SK-N-SH (cell line): ENCODE measurements at regions not wholly inside any gene's neighbourhood (a gene's known extent, or its start where the extent isn't known, plus 50 kb on each side); places are given as distances from the start of the nearest gene placed in this dataset.

Source experiments
- CTCF ChIA-PET: fragments of 300-600, 350-600 bp; formaldehyde crosslinking; extraction: SDS; loops from one replicate; lab custom pipeline; 2021; lab: Yijun Ruan, JAX
- POLR2A ChIA-PET: fragments of 350-600 bp; sonication (Branson Sonifier 250); formaldehyde crosslinking; extraction: SDS; loops from one replicate; lab custom pipeline; 2020; ENCODE audit warnings: antibody characterized with exemption, inconsistent platforms; lab: Yijun Ruan, JAX
- DNase-seq: peaks from one replicate; pipeline ENCODE4 v3.0.0; 2012
- H2AFZ ChIP-seq: fragments of 200-600 bp; sonication (generic); 2 replicates; pipeline ENCODE4 v1.8.1; 2016; ENCODE audit warnings: antibody characterized with exemption, mild to moderate bottlenecking, low read depth
- H3F3A ChIP-seq: fragments of 200-600 bp; sonication (generic); replicated peaks from 2 replicates; pipeline ENCODE3; 2016; ENCODE audit warnings: antibody characterized with exemption, mild to moderate bottlenecking; ENCODE audit not compliant: insufficient read depth
- H3K27ac ChIP-seq, 2 experiments: fragments of 200-500 bp in 1 of 2; fragments of 200-600 bp in 1 of 2; sonication (Bioruptor generic) in 1 of 2; sonication (generic), shearing (Covaris generic) in 1 of 2; 2 replicates each; pipeline versions ENCODE4 v1.5.1 to v1.6.1; 2014 to 2016; ENCODE audit warnings: low read depth in 2 of 2, inconsistent platforms in 1 of 2, low read length in 1 of 2, mild to moderate bottlenecking in 1 of 2, mixed read lengths in 1 of 2
- H3K27me3 ChIP-seq: fragments of 200-600 bp; sonication (generic), shearing (Covaris generic); 2 replicates; pipeline ENCODE4 v1.6.1; 2016; ENCODE audit warnings: mixed run types; ENCODE audit not compliant: insufficient read depth
- H3K36me3 ChIP-seq, 2 experiments: fragments of 200-500 bp in 1 of 2; fragments of 200-600 bp in 1 of 2; sonication (Bioruptor generic) in 1 of 2; sonication (generic) in 1 of 2; replicated peaks in 1 of 2; 2 replicates each; pipeline versions ENCODE3 to v1.5.1; 2014 to 2016; ENCODE audit warnings: low read length in 1 of 2, mild to moderate bottlenecking in 1 of 2; ENCODE audit not compliant: insufficient read depth in 2 of 2, control insufficient read depth in 1 of 2
- H3K4me1 ChIP-seq, 2 experiments: fragments of 200-500 bp in 1 of 2; fragments of 200-600 bp in 1 of 2; sonication (Bioruptor generic) in 1 of 2; sonication (generic), shearing (Covaris generic) in 1 of 2; 2 replicates each; pipeline versions ENCODE4 v1.5.1 to v1.6.1; 2014 to 2016; ENCODE audit warnings: low read depth in 1 of 2, low read length in 1 of 2, mixed run types in 1 of 2; ENCODE audit not compliant: insufficient read depth in 2 of 2, control insufficient read depth in 1 of 2
- H3K4me2 ChIP-seq: fragments of 200-600 bp; sonication (generic), shearing (Covaris generic); 2 replicates; pipeline ENCODE4 v1.6.1; 2017; ENCODE audit warnings: mixed run types
- H3K4me3 ChIP-seq, 2 experiments: fragments of 200-500 bp in 1 of 2; fragments of 200-600 bp in 1 of 2; sonication (Bioruptor generic) in 1 of 2; sonication (generic), shearing (Covaris generic) in 1 of 2; 2 replicates each; pipeline versions ENCODE4 v1.5.1 to v1.8.1; 2014 to 2016; ENCODE audit warnings: low read depth in 2 of 2, inconsistent platforms in 1 of 2, low read length in 1 of 2, mild to moderate bottlenecking in 1 of 2, mixed read lengths in 1 of 2, moderate library complexity in 1 of 2
- H3K79me2 ChIP-seq: fragments of 200-600 bp; sonication (generic); 2 replicates; pipeline ENCODE4 v1.8.1; 2017; ENCODE audit warnings: mild to moderate bottlenecking; ENCODE audit not compliant: insufficient read depth
- H3K9ac ChIP-seq: fragments of 200-600 bp; sonication (generic); 2 replicates; pipeline ENCODE4 v1.6.1; 2017; ENCODE audit warnings: mixed run types
- H3K9me2 ChIP-seq: fragments of 200-600 bp; sonication (generic); 2 replicates; pipeline ENCODE4 v1.6.1; 2017; ENCODE audit warnings: mixed run types
- H3K9me3 ChIP-seq: fragments of 200-600 bp; sonication (generic); 2 replicates; pipeline ENCODE4 v1.6.1; 2017; ENCODE audit warnings: mixed run types, mild to moderate bottlenecking, moderate library complexity
- H4K20me1 ChIP-seq: fragments of 200-600 bp; sonication (generic); 2 replicates; pipeline ENCODE4 v1.6.1; 2017; ENCODE audit warnings: mild to moderate bottlenecking, mixed run types; ENCODE audit not compliant: insufficient read depth
- CHD2 ChIP-seq: fragments of 150-350 bp; IDR thresholded peaks from 2 replicates; pipeline ENCODE4 v1.6.1; 2018; ENCODE audit warnings: low read length; ENCODE audit not compliant: partially characterized antibody
- EP300 ChIP-seq, 2 experiments: IDR thresholded peaks; 2 replicates each; pipeline versions ENCODE4 v1.4.0 to v1.6.1; 2012; ENCODE audit warnings: borderline replicate concordance in 1 of 2, low read depth in 1 of 2, low read length in 1 of 2
- EZH2phosphoT487 ChIP-seq: fragments of 200-600 bp; sonication (generic); IDR thresholded peaks from 2 replicates; pipeline ENCODE4 v1.6.1; 2017; ENCODE audit warnings: low read depth, mixed run types, mild to moderate bottlenecking, antibody characterized with exemption, moderate library complexity, borderline replicate concordance
- GABPA ChIP-seq: IDR thresholded peaks from 2 replicates; pipeline ENCODE4 v1.4.0; 2012; ENCODE audit warnings: low read depth, mild to moderate bottlenecking
- JUND ChIP-seq: IDR thresholded peaks from 2 replicates; pipeline ENCODE4 v1.4.0; 2012
- MEF2A ChIP-seq: IDR thresholded peaks from 2 replicates; pipeline ENCODE4 v1.4.0; 2012; ENCODE audit warnings: low read depth, borderline replicate concordance
- NFIC ChIP-seq: IDR thresholded peaks from 2 replicates; pipeline ENCODE4 v1.4.0; 2012; ENCODE audit warnings: borderline replicate concordance
- RCOR1 ChIP-seq: fragments of 150-350 bp; IDR thresholded peaks from 2 replicates; pipeline ENCODE4 v1.6.1; 2017; ENCODE audit warnings: antibody characterized with exemption, low read length
- RFX5 ChIP-seq: IDR thresholded peaks from 2 replicates; pipeline ENCODE4 v1.6.1; 2012; ENCODE audit warnings: mild to moderate bottlenecking, improper control_type of control experiment, low read length
- RXRA ChIP-seq: IDR thresholded peaks from 2 replicates; pipeline ENCODE4 v1.4.0; 2012; ENCODE audit warnings: low read depth, mild to moderate bottlenecking, borderline replicate concordance
- SIN3A ChIP-seq: IDR thresholded peaks from 2 replicates; pipeline ENCODE4 v1.6.1; 2012; ENCODE audit warnings: low read depth, mild to moderate bottlenecking, low read length, moderate library complexity, borderline replicate concordance
- SMC3 ChIP-seq: IDR thresholded peaks from 2 replicates; pipeline ENCODE4 v1.6.1; 2012; ENCODE audit warnings: low read depth, low read length, improper control_type of control experiment
- TCF12 ChIP-seq: IDR thresholded peaks from 2 replicates; pipeline ENCODE4 v1.4.0; 2012
- YY1 ChIP-seq: IDR thresholded peaks from 2 replicates; pipeline ENCODE4 v1.4.0; 2012; ENCODE audit warnings: low read depth, mild to moderate bottlenecking
- WGBS: methylation state at CpG from one replicate; pipeline ENCODE4 v1.1.6; 2017; ENCODE audit warnings: low lambda C conversion rate; 5-methylcytosine and 5-hydroxymethylcytosine counted together
- TF ChIP-seq, protein P1 (sequence below): IDR thresholded peaks from 2 replicates; pipeline ENCODE4 v1.4.0; 2012; ENCODE audit warnings: low read depth, borderline replicate concordance
- TF ChIP-seq, protein P2 (sequence below): IDR thresholded peaks from 2 replicates; pipeline ENCODE4; 2012
- TF ChIP-seq, protein P3 (sequence below): IDR thresholded peaks from 2 replicates; pipeline ENCODE4 v1.4.0; 2012; ENCODE audit warnings: low read depth

GRCh38 chr6:167655174-167655821 is 171.4 kb upstream of the AFDN start:
- TF ChIP-seq, protein P1, sequence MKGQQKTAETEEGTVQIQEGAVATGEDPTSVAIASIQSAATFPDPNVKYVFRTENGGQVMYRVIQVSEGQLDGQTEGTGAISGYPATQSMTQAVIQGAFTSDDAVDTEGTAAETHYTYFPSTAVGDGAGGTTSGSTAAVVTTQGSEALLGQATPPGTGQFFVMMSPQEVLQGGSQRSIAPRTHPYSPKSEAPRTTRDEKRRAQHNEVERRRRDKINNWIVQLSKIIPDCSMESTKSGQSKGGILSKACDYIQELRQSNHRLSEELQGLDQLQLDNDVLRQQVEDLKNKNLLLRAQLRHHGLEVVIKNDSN = no peak
- no peak for TF ChIP-seq RXRA
- TF ChIP-seq, all 33 proteins: peak for 0
- H3K36me3 ChIP-seq = no peaks in the 10 kb centered on the region
- DNase-seq = no peak
- 10% methylated on average over 4 of the region's 4 CpGs for WGBS
- H3K9me3 ChIP-seq = no peaks in the 10 kb centered on the region
- POLR2A ChIA-PET = no interaction called here
- H3K27ac ChIP-seq = no peak overlapping the region
- no peaks in the 10 kb centered on the region for H3K27me3 ChIP-seq
- H3K4me1 ChIP-seq = no peaks in the 10 kb centered on the region
- H3K4me2 ChIP-seq = no peak overlapping the region
- H4K20me1 ChIP-seq = no peaks in the 10 kb centered on the region
- H3F3A ChIP-seq = no peaks in the 10 kb centered on the region
- H3K9ac ChIP-seq = no peak overlapping the region
- H3K9me2 ChIP-seq = no peaks in the 10 kb centered on the region
- no peaks in the 10 kb centered on the region for H3K79me2 ChIP-seq
- no peak overlapping the region for H2AFZ ChIP-seq
- CTCF ChIA-PET = no interaction called here
- no peak overlapping the region for H3K4me3 ChIP-seq

DNA sequence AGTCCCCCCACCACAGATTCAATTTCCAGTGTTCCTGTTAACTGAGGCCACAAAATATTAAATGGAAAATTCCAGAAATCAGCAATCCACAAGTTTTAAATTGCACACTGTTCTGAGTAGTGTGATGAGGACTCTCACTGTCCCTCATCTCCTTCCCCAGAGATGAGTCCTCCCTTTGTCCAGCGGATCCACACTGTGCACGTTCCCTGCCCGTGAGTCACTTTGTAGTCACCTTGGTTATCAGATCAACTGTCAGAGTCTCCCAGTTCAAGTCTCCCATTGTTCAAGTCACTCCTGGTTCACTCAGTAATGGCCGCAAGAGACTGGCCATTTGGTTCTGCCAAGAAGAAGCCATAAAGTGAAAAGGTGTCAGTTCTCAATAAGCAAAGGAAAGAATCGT is 168.6 kb upstream of the AFDN start:
- ChIA-PET POLR2A (no interaction called here), CTCF (interaction anchor here (0.6 kb wide), 1 partner anchor 75 kb away, joined by 3 read pairs; no protein-coding TSS in a partner anchor)
- Histone ChIP-seq H2AFZ (no peak overlapping the region), H3K27ac (no peak overlapping the region), H4K20me1 (no peaks in the 10 kb centered on the region), H3K79me2 (no peaks in the 10 kb centered on the region), H3K9me2 (no peaks in the 10 kb centered on the region), H3K4me1 (no peaks in the 10 kb centered on the region), H3K9me3 (no peaks in the 10 kb centered on the region), H3K9ac (no peak overlapping the region), H3K27me3 (no peaks in the 10 kb centered on the region), H3K4me2 (no peak overlapping the region), H3K36me3 (no peaks in the 10 kb centered on the region), H3K4me3 (no peak overlapping the region), H3F3A (no peaks in the 10 kb centered on the region)
- WGBS = 38% methylated on average over 5 of the region's 5 CpGs
- DNase-seq = no peak
- no peak for TF ChIP-seq GABPA
- TF ChIP-seq EZH2phosphoT487 = no peak
- no peak for TF ChIP-seq MEF2A
- TF ChIP-seq EP300 (IDR thresholded peaks at IDR 0.05; ENCODE audit: borderline replicate concordance in 1 of 2, low read depth in 1 of 2, low read length in 1 of 2) = no peak
- no peak for TF ChIP-seq SIN3A
- no peak for TF ChIP-seq YY1
- no peak for TF ChIP-seq RCOR1
- TF ChIP-seq RFX5 = no peak
- TF ChIP-seq, protein P2, sequence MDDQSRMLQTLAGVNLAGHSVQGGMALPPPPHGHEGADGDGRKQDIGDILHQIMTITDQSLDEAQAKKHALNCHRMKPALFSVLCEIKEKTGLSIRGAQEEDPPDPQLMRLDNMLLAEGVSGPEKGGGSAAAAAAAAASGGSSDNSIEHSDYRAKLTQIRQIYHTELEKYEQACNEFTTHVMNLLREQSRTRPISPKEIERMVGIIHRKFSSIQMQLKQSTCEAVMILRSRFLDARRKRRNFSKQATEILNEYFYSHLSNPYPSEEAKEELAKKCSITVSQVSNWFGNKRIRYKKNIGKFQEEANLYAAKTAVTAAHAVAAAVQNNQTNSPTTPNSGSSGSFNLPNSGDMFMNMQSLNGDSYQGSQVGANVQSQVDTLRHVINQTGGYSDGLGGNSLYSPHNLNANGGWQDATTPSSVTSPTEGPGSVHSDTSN = no peak
- no peak for TF ChIP-seq JUND
- TF ChIP-seq, protein P3, sequence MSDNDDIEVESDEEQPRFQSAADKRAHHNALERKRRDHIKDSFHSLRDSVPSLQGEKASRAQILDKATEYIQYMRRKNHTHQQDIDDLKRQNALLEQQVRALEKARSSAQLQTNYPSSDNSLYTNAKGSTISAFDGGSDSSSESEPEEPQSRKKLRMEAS = no peak
- no peak for TF ChIP-seq NFIC
- TF ChIP-seq RXRA = no peak
- no peak for TF ChIP-seq SMC3
- no peak for TF ChIP-seq CHD2
- no peak for TF ChIP-seq TCF12
